ENCODE measurements at regions not wholly inside any gene's neighbourhood (a gene's known extent, or its start where the extent isn't known, plus 50 kb on each side); places are given as distances from the start of the nearest gene placed in this dataset.

DNA sequence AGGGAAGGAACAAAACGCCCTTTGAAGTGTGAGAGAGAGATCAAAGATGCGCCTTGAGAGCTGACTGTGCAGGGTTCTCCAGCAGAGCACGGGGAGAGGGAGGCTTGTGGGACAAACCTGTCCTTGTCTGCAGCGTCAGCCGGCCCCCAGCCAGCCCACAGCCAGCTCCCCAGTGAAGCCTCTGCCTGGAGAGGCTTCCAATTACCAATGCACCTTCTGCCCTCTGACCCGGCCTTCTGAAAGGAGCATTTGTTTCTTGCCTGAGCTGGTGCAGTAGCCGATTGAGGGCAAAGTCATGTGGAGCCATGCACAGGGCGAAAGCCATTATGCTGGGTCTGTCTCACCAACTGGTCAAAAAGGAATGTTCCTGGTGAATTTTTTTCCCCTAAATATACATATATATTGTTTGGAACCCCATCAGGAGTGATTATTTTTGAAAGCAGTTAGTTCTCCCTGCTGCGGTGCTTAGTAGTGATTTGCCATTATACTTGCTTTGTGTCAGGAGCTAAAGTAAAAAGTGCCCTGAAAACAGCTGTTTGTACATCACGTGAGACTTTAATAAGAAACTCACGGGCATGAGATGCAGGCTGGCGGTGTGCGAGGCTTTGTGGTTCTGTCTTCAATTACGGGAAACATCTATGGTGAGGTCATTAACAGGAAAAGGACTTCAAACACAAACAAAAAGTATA, 268.6 kb downstream of the KLF6 start:
- Histone ChIP-seq H3K4me3 (ENCODE audit: low read length) (no peak overlapping the region), H3K9me3 (ENCODE audit: low read length) (no peaks in the 10 kb centered on the region), H2AFZ (ENCODE audit: low read length) (no peak overlapping the region), H3K27me3 (ENCODE audit: low read length) (no peaks in the 10 kb centered on the region), H3K4me2 (ENCODE audit: low read depth, low read length, poor library complexity, severe bottlenecking) (no peak overlapping the region), H3K9ac (ENCODE audit: low read length) (no peak overlapping the region), H3K4me1 (ENCODE audit: low read length) (no peaks in the 10 kb centered on the region), H3K36me3 (ENCODE audit: insufficient read depth, low read length) (no peaks in the 10 kb centered on the region), H4K20me1 (ENCODE audit: insufficient read depth, low read depth, low read length) (no peaks in the 10 kb centered on the region), H3K27ac (ENCODE audit: low read length) (no peak overlapping the region), H3K79me2 (ENCODE audit: low read length) (no peaks in the 10 kb centered on the region), H3K9me2 (replicated peaks; ENCODE audit: insufficient read depth, low read length) (no peaks in the 10 kb centered on the region)
- no peak for DNase-seq

GRCh38 chr10:3514691-3515090, 270.3 kb downstream of the KLF6 start:
- Histone ChIP-seq H2AFZ (ENCODE audit: low read length) (no peak overlapping the region), H3K36me3 (ENCODE audit: insufficient read depth, low read length) (no peaks in the 10 kb centered on the region), H3K9ac (ENCODE audit: low read length) (no peak overlapping the region), H3K4me1 (ENCODE audit: low read length) (no peaks in the 10 kb centered on the region), H3K9me2 (replicated peaks; ENCODE audit: insufficient read depth, low read length) (no peaks in the 10 kb centered on the region), H3K4me2 (ENCODE audit: low read depth, low read length, poor library complexity, severe bottlenecking) (no peak overlapping the region), H4K20me1 (ENCODE audit: insufficient read depth, low read depth, low read length) (no peaks in the 10 kb centered on the region), H3K4me3 (ENCODE audit: low read length) (no peak overlapping the region), H3K9me3 (ENCODE audit: low read length) (no peaks in the 10 kb centered on the region), H3K27ac (ENCODE audit: low read length) (no peak overlapping the region), H3K79me2 (ENCODE audit: low read length) (no peaks in the 10 kb centered on the region), H3K27me3 (ENCODE audit: low read length) (no peaks in the 10 kb centered on the region)
- DNase-seq, result no peak

DNA sequence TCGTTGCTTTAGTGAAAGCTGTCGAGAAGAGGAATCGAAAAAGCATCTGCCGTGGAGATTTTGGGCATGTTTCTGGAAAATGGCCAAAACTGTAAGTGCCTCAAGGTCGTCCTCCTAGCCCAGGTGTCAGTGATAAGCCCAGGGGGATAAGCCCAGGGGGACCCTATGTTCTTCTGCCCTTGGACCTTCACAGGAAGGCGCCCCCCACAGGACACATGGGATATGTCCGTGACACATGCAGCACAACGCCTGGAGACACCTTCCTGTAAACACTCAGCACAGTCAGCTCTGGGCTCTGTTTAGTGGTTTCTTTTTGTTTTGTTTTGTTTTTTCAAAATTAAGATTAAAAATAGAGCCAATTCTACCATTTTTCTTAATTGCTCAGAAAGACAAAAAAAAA, 272.7 kb downstream of the KLF6 start:
- Histone ChIP-seq H3K36me3 (ENCODE audit: insufficient read depth, low read length) (no peaks in the 10 kb centered on the region), H3K9ac (ENCODE audit: low read length) (no peak overlapping the region), H4K20me1 (ENCODE audit: insufficient read depth, low read depth, low read length) (no peaks in the 10 kb centered on the region), H3K9me3 (ENCODE audit: low read length) (no peaks in the 10 kb centered on the region), H3K4me1 (ENCODE audit: low read length) (no peaks in the 10 kb centered on the region), H3K9me2 (replicated peaks; ENCODE audit: insufficient read depth, low read length) (no peaks in the 10 kb centered on the region), H3K79me2 (ENCODE audit: low read length) (no peaks in the 10 kb centered on the region), H2AFZ (ENCODE audit: low read length) (no peak overlapping the region), H3K4me2 (ENCODE audit: low read depth, low read length, poor library complexity, severe bottlenecking) (no peak overlapping the region), H3K4me3 (ENCODE audit: low read length) (no peak overlapping the region), H3K27ac (ENCODE audit: low read length) (no peak overlapping the region), H3K27me3 (ENCODE audit: low read length) (no peaks in the 10 kb centered on the region)
- no peak for DNase-seq

DNA sequence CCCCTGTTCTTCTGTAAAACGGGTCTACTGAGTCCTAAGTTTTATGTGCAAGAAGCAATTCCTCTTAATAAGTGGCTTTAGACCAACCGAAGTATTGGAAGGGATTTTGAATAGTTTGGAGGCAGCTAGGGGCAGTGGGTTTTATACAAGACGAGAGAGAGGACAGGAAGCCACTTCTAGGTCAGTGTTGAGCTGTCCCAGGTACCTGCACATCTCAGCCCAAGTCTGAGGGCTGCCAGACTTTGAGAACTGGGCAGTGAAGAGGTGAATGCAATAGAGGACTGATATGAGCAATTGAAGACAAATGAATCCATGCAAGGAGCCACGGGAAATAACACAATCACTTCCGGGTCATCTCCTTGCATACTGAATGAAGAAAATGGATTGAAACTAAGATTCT, 273.5 kb downstream of the KLF6 start:
- no peak for DNase-seq
- Histone ChIP-seq H4K20me1 (ENCODE audit: insufficient read depth, low read depth, low read length) (no peaks in the 10 kb centered on the region), H3K4me3 (ENCODE audit: low read length) (no peak overlapping the region), H3K79me2 (ENCODE audit: low read length) (no peaks in the 10 kb centered on the region), H2AFZ (ENCODE audit: low read length) (no peak overlapping the region), H3K4me1 (ENCODE audit: low read length) (no peaks in the 10 kb centered on the region), H3K9me3 (ENCODE audit: low read length) (no peaks in the 10 kb centered on the region), H3K27ac (ENCODE audit: low read length) (no peak overlapping the region), H3K9me2 (replicated peaks; ENCODE audit: insufficient read depth, low read length) (no peaks in the 10 kb centered on the region), H3K27me3 (ENCODE audit: low read length) (no peaks in the 10 kb centered on the region), H3K4me2 (ENCODE audit: low read depth, low read length, poor library complexity, severe bottlenecking) (no peak overlapping the region), H3K9ac (ENCODE audit: low read length) (no peak overlapping the region), H3K36me3 (ENCODE audit: insufficient read depth, low read length) (no peaks in the 10 kb centered on the region)

DNA sequence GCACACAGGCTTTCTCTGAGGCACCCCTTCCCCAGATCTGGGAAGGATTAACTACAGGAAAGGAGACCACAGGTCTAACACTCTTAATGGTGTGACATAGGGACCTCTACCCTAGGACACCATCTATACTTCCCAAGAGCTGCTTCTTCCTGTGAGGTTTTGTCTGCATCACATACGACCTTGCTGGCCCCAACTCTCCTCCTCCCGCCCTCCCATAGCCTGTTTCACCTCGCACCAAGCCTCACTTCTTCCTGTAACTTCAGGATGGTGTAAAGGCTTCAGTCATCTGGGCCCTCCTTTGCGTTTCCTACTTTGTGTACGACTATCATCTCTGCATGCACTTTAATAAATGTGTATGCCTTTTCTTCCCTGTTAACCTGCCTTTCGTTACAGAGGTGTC, 274.3 kb downstream of the KLF6 start:
- Histone ChIP-seq H4K20me1 (ENCODE audit: insufficient read depth, low read depth, low read length) (no peaks in the 10 kb centered on the region), H3K36me3 (ENCODE audit: insufficient read depth, low read length) (no peaks in the 10 kb centered on the region), H3K9ac (ENCODE audit: low read length) (no peak overlapping the region), H3K9me3 (ENCODE audit: low read length) (no peaks in the 10 kb centered on the region), H3K27ac (ENCODE audit: low read length) (no peak overlapping the region), H3K4me3 (ENCODE audit: low read length) (no peak overlapping the region), H3K4me1 (ENCODE audit: low read length) (no peaks in the 10 kb centered on the region), H3K79me2 (ENCODE audit: low read length) (no peaks in the 10 kb centered on the region), H3K9me2 (replicated peaks; ENCODE audit: insufficient read depth, low read length) (no peaks in the 10 kb centered on the region), H3K4me2 (ENCODE audit: low read depth, low read length, poor library complexity, severe bottlenecking) (no peak overlapping the region), H3K27me3 (ENCODE audit: low read length) (no peaks in the 10 kb centered on the region), H2AFZ (ENCODE audit: low read length) (no peak overlapping the region)
- DNase-seq, result no peak

DNA sequence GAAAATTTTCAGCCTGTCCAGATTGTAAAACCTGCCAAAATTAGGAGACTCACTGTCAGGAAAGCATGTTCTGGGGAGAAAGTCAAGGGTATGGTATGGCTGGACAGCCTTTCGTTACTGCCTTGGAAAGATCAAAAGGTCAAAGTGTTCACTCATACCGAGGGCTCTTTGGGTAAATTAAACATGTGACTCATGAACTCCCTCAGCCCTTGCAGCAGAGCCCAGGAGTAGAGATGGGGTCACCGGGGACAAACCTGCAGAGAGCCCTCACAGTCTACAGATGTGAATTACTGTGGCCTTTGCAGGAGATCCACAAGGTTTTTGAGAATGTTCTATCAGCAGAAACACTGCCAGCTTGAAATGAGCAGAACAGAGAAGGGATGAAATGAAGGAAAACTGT, 275.7 kb downstream of the KLF6 start:
- Histone ChIP-seq H3K4me2 (ENCODE audit: low read depth, low read length, poor library complexity, severe bottlenecking) (no peak overlapping the region), H3K4me1 (ENCODE audit: low read length) (no peaks in the 10 kb centered on the region), H2AFZ (ENCODE audit: low read length) (no peak overlapping the region), H3K9me3 (ENCODE audit: low read length) (no peaks in the 10 kb centered on the region), H3K4me3 (ENCODE audit: low read length) (no peak overlapping the region), H3K27me3 (ENCODE audit: low read length) (no peaks in the 10 kb centered on the region), H3K79me2 (ENCODE audit: low read length) (no peaks in the 10 kb centered on the region), H3K9ac (ENCODE audit: low read length) (no peak overlapping the region), H3K9me2 (replicated peaks; ENCODE audit: insufficient read depth, low read length) (no peaks in the 10 kb centered on the region), H3K36me3 (ENCODE audit: insufficient read depth, low read length) (no peaks in the 10 kb centered on the region), H4K20me1 (ENCODE audit: insufficient read depth, low read depth, low read length) (no peaks in the 10 kb centered on the region), H3K27ac (ENCODE audit: low read length) (no peak overlapping the region)
- DNase-seq, result no peak

DNA sequence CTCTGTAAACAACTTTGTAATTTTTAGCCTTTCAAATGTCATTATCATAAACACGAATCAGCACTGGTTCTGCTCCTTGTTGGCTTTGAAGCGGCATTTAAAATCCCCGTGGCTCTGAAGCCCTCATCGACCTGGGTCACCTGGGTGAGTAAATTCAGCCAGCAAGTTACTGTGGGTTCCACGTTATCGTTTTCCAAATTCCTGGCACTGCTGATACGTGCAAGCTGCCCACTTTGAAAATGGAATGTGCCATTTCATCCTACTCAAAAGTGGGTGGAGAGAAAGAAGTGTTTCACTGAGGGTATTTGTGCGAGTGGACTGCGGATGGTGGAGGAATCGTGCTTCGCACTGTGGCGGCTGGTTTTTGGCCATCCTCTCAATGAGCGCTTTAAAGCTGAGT, 281.7 kb downstream of the KLF6 start:
- Histone ChIP-seq H3K27me3 (ENCODE audit: low read length) (no peaks in the 10 kb centered on the region), H3K4me3 (ENCODE audit: low read length) (no peak overlapping the region), H3K79me2 (ENCODE audit: low read length) (no peaks in the 10 kb centered on the region), H2AFZ (ENCODE audit: low read length) (no peak overlapping the region), H3K27ac (ENCODE audit: low read length) (no peak overlapping the region), H3K4me1 (ENCODE audit: low read length) (no peaks in the 10 kb centered on the region), H3K9me3 (ENCODE audit: low read length) (no peaks in the 10 kb centered on the region), H3K4me2 (ENCODE audit: low read depth, low read length, poor library complexity, severe bottlenecking) (no peak overlapping the region), H3K9ac (ENCODE audit: low read length) (no peak overlapping the region), H3K9me2 (replicated peaks; ENCODE audit: insufficient read depth, low read length) (no peaks in the 10 kb centered on the region), H4K20me1 (ENCODE audit: insufficient read depth, low read depth, low read length) (no peaks in the 10 kb centered on the region), H3K36me3 (ENCODE audit: insufficient read depth, low read length) (no peaks in the 10 kb centered on the region)
- no peak for DNase-seq

DNA sequence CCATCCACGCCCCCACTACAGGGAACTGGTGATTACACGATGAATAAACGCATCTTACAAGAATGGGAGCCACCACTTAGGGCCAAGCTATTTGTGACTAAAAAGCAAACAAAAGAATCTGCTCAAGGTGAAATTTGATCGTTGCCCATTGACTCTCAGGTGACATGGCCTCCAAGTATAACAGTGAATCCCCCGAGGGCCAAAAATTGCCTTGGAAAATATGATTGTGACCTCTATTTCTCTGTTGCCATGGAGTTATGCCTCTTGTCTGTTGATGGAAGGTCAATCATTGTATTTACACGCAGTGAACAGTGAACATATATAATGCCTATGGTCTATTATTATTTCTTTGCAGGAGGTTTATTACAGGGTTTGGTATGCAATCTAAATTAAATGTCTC, 282.3 kb downstream of the KLF6 start:
- Histone ChIP-seq H3K27ac (ENCODE audit: low read length) (no peak overlapping the region), H3K9ac (ENCODE audit: low read length) (no peak overlapping the region)

GRCh38 chr10:3500408-3500856, 284.6 kb downstream of the KLF6 start:
- Histone ChIP-seq H3K27ac (ENCODE audit: low read length) (no peak overlapping the region), H3K9me3 (ENCODE audit: low read length) (no peaks in the 10 kb centered on the region), H3K36me3 (ENCODE audit: insufficient read depth, low read length) (no peaks in the 10 kb centered on the region), H3K9me2 (replicated peaks; ENCODE audit: insufficient read depth, low read length) (no peaks in the 10 kb centered on the region), H3K79me2 (ENCODE audit: low read length) (no peaks in the 10 kb centered on the region), H2AFZ (ENCODE audit: low read length) (no peak overlapping the region), H3K27me3 (ENCODE audit: low read length) (no peaks in the 10 kb centered on the region), H3K4me3 (ENCODE audit: low read length) (no peak overlapping the region), H3K4me2 (ENCODE audit: low read depth, low read length, poor library complexity, severe bottlenecking) (no peak overlapping the region), H3K4me1 (ENCODE audit: low read length) (no peaks in the 10 kb centered on the region), H4K20me1 (ENCODE audit: insufficient read depth, low read depth, low read length) (no peaks in the 10 kb centered on the region), H3K9ac (ENCODE audit: low read length) (no peak overlapping the region)
- DNase-seq, result no peak

More for the DNA sequence above, 282.3 kb downstream of the KLF6 start:
- no peaks in the 10 kb centered on the region for H3K79me2 ChIP-seq (ENCODE audit: low read length)
- H3K9me2 ChIP-seq (replicated peaks; ENCODE audit: insufficient read depth, low read length), result no peaks in the 10 kb centered on the region
- no peak overlapping the region for H2AFZ ChIP-seq (ENCODE audit: low read length)
- no peaks in the 10 kb centered on the region for H3K27me3 ChIP-seq (ENCODE audit: low read length)
- H3K9me3 ChIP-seq (ENCODE audit: low read length), result no peaks in the 10 kb centered on the region
- no peaks in the 10 kb centered on the region for H4K20me1 ChIP-seq (ENCODE audit: insufficient read depth, low read depth, low read length)
- H3K36me3 ChIP-seq (ENCODE audit: insufficient read depth, low read length), result no peaks in the 10 kb centered on the region
- no peak overlapping the region for H3K4me3 ChIP-seq (ENCODE audit: low read length)
- no peak overlapping the region for H3K4me2 ChIP-seq (ENCODE audit: low read depth, low read length, poor library complexity, severe bottlenecking)
- no peaks in the 10 kb centered on the region for H3K4me1 ChIP-seq (ENCODE audit: low read length)
- DNase-seq, result no peak

All from Karpas-422 (cell line).